Cerebellar nuclear complex (tissue), 1 donor: ENCODE measurements at regions not wholly inside any gene's neighbourhood (a gene's known extent, or its start where the extent isn't known, plus 50 kb on each side); places are given as distances from the start of the nearest gene placed in this dataset.
"Not testable (repeated sequence)": the region's sequence is repeated elsewhere in the genome, so short reads cannot be mapped to it uniquely, and the experiment has no call there.

Experiments
- DNase-seq, 2 experiments: peaks; one replicate each; lab custom pipeline; 2025; lab: John Stamatoyannopoulos, UW

- DNase-seq = not testable (repeated sequence)
Observed at GRCh38 chr1:206256935-206257334, 53.6 kb downstream of the SRGAP2 start.

GRCh38 chr1:206261473-206261872 is 58.1 kb downstream of the SRGAP2 start:
- not testable (repeated sequence) for DNase-seq

GRCh38 chr1:206262424-206262823 is 59.1 kb downstream of the SRGAP2 start:
- not testable (repeated sequence) for DNase-seq

GRCh38 chr1:206264916-206265315 is 61.6 kb downstream of the SRGAP2 start:
- DNase-seq = not testable (repeated sequence)

- not testable (repeated sequence) for DNase-seq
Observed at GRCh38 chr1:206271153-206271552, 67.8 kb downstream of the SRGAP2 start.

GRCh38 chr1:206273104-206273503 is 69.8 kb downstream of the SRGAP2 start:
- DNase-seq = not testable (repeated sequence)

- DNase-seq = not testable (repeated sequence)
Observed at GRCh38 chr1:206276143-206276542, 72.8 kb downstream of the SRGAP2 start.

GRCh38 chr1:206278683-206279082 is 75.3 kb downstream of the SRGAP2 start:
- DNase-seq = not testable (repeated sequence)

- DNase-seq = not testable (repeated sequence)
Observed at GRCh38 chr1:206280683-206281082, 77.3 kb downstream of the SRGAP2 start.

GRCh38 chr1:206281912-206282654 is 78.7 kb downstream of the SRGAP2 start:
- not testable (repeated sequence) for DNase-seq

- DNase-seq = not testable (repeated sequence)
Observed at GRCh38 chr1:206285024-206285960, 82.0 kb downstream of the SRGAP2 start.

- DNase-seq = not testable (repeated sequence)
Observed at GRCh38 chr1:206287759-206288158, 84.4 kb downstream of the SRGAP2 start.

GRCh38 chr1:206288453-206288852 is 85.1 kb downstream of the SRGAP2 start:
- DNase-seq = not testable (repeated sequence)

- DNase-seq = not testable (repeated sequence)
Observed at GRCh38 chr1:206297145-206298031, 94.0 kb downstream of the SRGAP2 start.

GRCh38 chr1:206298032-206298392 is 94.7 kb downstream of the SRGAP2 start:
- DNase-seq = not testable (repeated sequence)

GRCh38 chr1:206299181-206299791 is 95.9 kb downstream of the SRGAP2 start:
- DNase-seq = not testable (repeated sequence)

GRCh38 chr1:206299942-206300341 is 96.6 kb downstream of the SRGAP2 start:
- not testable (repeated sequence) for DNase-seq

- not testable (repeated sequence) for DNase-seq
Observed at GRCh38 chr1:206302056-206302455, 98.7 kb downstream of the SRGAP2 start.

- not testable (repeated sequence) for DNase-seq
Observed at GRCh38 chr1:206307442-206307841, 104.1 kb downstream of the SRGAP2 start.

- not testable (repeated sequence) for DNase-seq
Observed at GRCh38 chr1:206310948-206311347, 107.6 kb downstream of the SRGAP2 start.
